ENCODE measurements at regions not wholly inside any gene's neighbourhood (a gene's known extent, or its start where the extent isn't known, plus 50 kb on each side); places are given as distances from the start of the nearest gene placed in this dataset.

DNA sequence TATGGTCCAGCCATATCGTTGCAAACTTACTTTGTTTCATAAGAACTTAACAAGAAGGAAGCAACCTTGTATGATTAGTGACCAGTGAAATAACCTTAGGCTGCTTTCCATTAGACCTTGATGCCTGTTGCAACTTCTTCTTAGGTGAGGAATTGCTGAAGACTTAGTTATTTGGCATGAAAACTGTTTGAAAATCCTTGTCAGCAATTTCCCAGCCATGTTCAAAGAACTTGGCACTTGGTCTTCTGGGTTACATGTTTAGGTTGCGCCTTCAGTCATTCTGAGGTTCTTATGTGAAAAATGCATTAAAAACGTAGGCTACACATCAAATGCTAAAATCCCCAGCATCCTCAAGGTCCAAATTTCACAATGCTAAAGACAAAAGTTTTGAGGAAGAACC, 232.0 kb upstream of the CEP162 start:
- Histone ChIP-seq H2BK5ac (ENCODE audit: low read depth, low read length) (no peak overlapping the region), H3K27me3 (replicated peaks in 1 of 4; ENCODE audit: control insufficient read depth in 3 of 4, extremely low read depth in 1 of 4, insufficient read depth in 3 of 4, low read length in 3 of 4) (no peaks in the 10 kb centered on the region), H2BK120ac (replicated peaks; ENCODE audit: low read depth, low read length) (no peak overlapping the region), H3K18ac (ENCODE audit: extremely low read depth, low read length) (no peak overlapping the region), H3K23ac (ENCODE audit: insufficient read length) (no peak overlapping the region), H3K27ac (ENCODE audit: low read depth, low read length) (no peak overlapping the region), H4K5ac (ENCODE audit: insufficient read length, low read depth, low read length) (no peak overlapping the region), H3K4me1 (replicated peaks in 1 of 4; ENCODE audit: control insufficient read depth in 3 of 4, insufficient read depth in 4 of 4, low read length in 3 of 4) (no peaks in the 10 kb centered on the region), H3K36me3 (ENCODE audit: control insufficient read depth in 2 of 4, insufficient read depth in 4 of 4, low read length in 3 of 4) (no peaks in the 10 kb centered on the region), H3K4me2 (ENCODE audit: insufficient read depth in 1 of 2, low read depth in 2 of 2, low read length in 2 of 2) (no peak overlapping the region), H3K79me2 (ENCODE audit: control insufficient read depth in 1 of 2, insufficient read depth in 2 of 2, low read length in 2 of 2) (no peaks in the 10 kb centered on the region), H2BK12ac (ENCODE audit: low read depth, low read length) (no peak overlapping the region), H2BK20ac (ENCODE audit: low read length) (no peak overlapping the region), H3K14ac (ENCODE audit: insufficient read length) (no peak overlapping the region), H2AK5ac (ENCODE audit: low read depth, low read length) (no peak overlapping the region), H3K56ac (replicated peaks; ENCODE audit: insufficient read length, low read depth, low read length) (no peak overlapping the region), H3K4me3 (ENCODE audit: extremely low read depth in 1 of 4, insufficient read depth in 2 of 4, low read depth in 3 of 4, low read length in 4 of 4) (no peak overlapping the region), H3K9ac (replicated peaks in 1 of 4; ENCODE audit: extremely low read depth in 1 of 4, low read depth in 3 of 4, low read length in 3 of 4) (no peak overlapping the region), H4K91ac (replicated peaks; ENCODE audit: insufficient read length, low read length) (no peak overlapping the region), H3K4ac (replicated peaks; ENCODE audit: insufficient read length, low read depth, low read length) (no peak overlapping the region), H3K9me3 (ENCODE audit: insufficient read depth in 2 of 2, low read depth in 1 of 2, low read length in 1 of 2) (no peaks in the 10 kb centered on the region), H3K79me1 (ENCODE audit: low read depth, low read length) (no peaks in the 10 kb centered on the region), H3K23me2 (ENCODE audit: low read depth, low read length) (no peaks in the 10 kb centered on the region), H4K8ac (ENCODE audit: extremely low read depth, insufficient read depth, low read length) (no peak overlapping the region), H2AFZ (ENCODE audit: low read length) (no peak overlapping the region), H2BK15ac (ENCODE audit: low read length) (no peak overlapping the region), H4K20me1 (replicated peaks in 1 of 2; ENCODE audit: control insufficient read depth in 1 of 2, insufficient read depth in 2 of 2, low read length in 2 of 2) (no peaks in the 10 kb centered on the region)
- TF ChIP-seq, protein P1, sequence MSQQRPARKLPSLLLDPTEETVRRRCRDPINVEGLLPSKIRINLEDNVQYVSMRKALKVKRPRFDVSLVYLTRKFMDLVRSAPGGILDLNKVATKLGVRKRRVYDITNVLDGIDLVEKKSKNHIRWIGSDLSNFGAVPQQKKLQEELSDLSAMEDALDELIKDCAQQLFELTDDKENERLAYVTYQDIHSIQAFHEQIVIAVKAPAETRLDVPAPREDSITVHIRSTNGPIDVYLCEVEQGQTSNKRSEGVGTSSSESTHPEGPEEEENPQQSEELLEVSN (IDR thresholded peaks at IDR 0.05): no peak
- TF ChIP-seq BCL11A (IDR thresholded peaks at IDR 0.05; ENCODE audit: low read depth in 2 of 2, low read length in 2 of 2) (no peak), CTBP2 (IDR thresholded peaks at IDR 0.05; ENCODE audit: borderline replicate concordance, insufficient read depth, insufficient read length, low read length) (no peak), SRF (IDR thresholded peaks at IDR 0.05; ENCODE audit: low read depth, low read length) (no peak)
- ChIA-PET CTCF (ENCODE audit: partially characterized antibody) (no interaction called here), POLR2A (ENCODE audit: partially characterized antibody) (no interaction called here)
- 87% methylated on average over 3 of the region's 3 CpGs; no CpG with 5 or more reads in 1 of the 2 experiments for WGBS, 2 experiments (ENCODE audit: extremely low coverage in 1 of 2, insufficient coverage in 1 of 2, insufficient read length in 1 of 2, insufficient replicate concordance in 2 of 2, low coverage in 1 of 2, low lambda C conversion rate in 2 of 2, missing lambda C conversion rate in 1 of 2)
- no peak for DNase-seq (ENCODE audit: low read depth in 1 of 2, low spot score in 2 of 2)
- FAIRE-seq: no peak

All from H1 (cell line).